Activated CD4-positive, alpha-beta T cell treated with anti-CD3 and anti-CD28 coated beads, Interleukin-2, amount 10 ng/mL, durations not matched to agents 24 days and 14 days (primary cell): ENCODE measurements at regions not wholly inside any gene's neighbourhood (a gene's known extent, or its start where the extent isn't known, plus 50 kb on each side); places are given as distances from the start of the nearest gene placed in this dataset.
A peak's percentile ranks its signal among the peaks of the same experiment; 100 is the strongest.

ENCODE experiments used
- DNase-seq: peaks from one replicate; pipeline ENCODE4 v3.0.0; 2022
- H3K27ac Mint-ChIP-seq: one replicate; pipeline ENCODE4 v1.8.0; 2022; ENCODE audit warnings: mild to moderate bottlenecking, mixed read lengths
- H3K27me3 Mint-ChIP-seq: one replicate; pipeline ENCODE4 v1.8.0; 2022; ENCODE audit warnings: mixed read lengths
- H3K36me3 Mint-ChIP-seq: one replicate; pipeline ENCODE4 v1.8.0; 2022; ENCODE audit warnings: low read depth, mild to moderate bottlenecking, mixed read lengths
- H3K4me1 Mint-ChIP-seq: one replicate; pipeline ENCODE4 v1.8.0; 2021; ENCODE audit warnings: mixed read lengths
- H3K4me3 Mint-ChIP-seq: one replicate; pipeline ENCODE4 v1.8.0; 2022; ENCODE audit warnings: mild to moderate bottlenecking, moderate library complexity, mixed read lengths
- H3K9me3 Mint-ChIP-seq: one replicate; pipeline ENCODE4 v1.8.0; 2021; ENCODE audit warnings: mixed read lengths
- intact Hi-C: fragments of 100-400 bp; cut with micrococcal nuclease; formaldehyde crosslinking; loops from one replicate; pipeline ENCODE4 v1.15.1; 2023

- intact Hi-C loops = no loop called here
Measured at GRCh38 chr7:35549781-35550180, 145.2 kb downstream of the HERPUD2 start.

GRCh38 chr7:35548291-35548690 is 146.6 kb downstream of the HERPUD2 start:
- Mint-ChIP-seq H3K27ac (no peak overlapping the region), H3K9me3 (no peaks in the 10 kb centered on the region), H3K27me3 (peaks cover 20% of the 10 kb centered on the region), H3K36me3 (no peaks in the 10 kb centered on the region), H3K4me1 (no peaks in the 10 kb centered on the region), H3K4me3 (no peak overlapping the region)
- no peak for DNase-seq
- intact Hi-C loops = no loop called here

More at GRCh38 chr7:35549781-35550180, 145.2 kb downstream of the HERPUD2 start:
- Mint-ChIP-seq H3K4me1 (no peaks in the 10 kb centered on the region), H3K27me3 (peaks cover 21% of the 10 kb centered on the region), H3K9me3 (no peaks in the 10 kb centered on the region), H3K36me3 (no peaks in the 10 kb centered on the region), H3K27ac (no peak overlapping the region), H3K4me3 (no peak overlapping the region)
- DNase-seq = no peak

- DNase-seq = no peak
- H3K9me3 Mint-ChIP-seq = no peaks in the 10 kb centered on the region
- intact Hi-C loops = no loop called here
- H3K27me3 Mint-ChIP-seq = peaks cover 14% of the 10 kb centered on the region
- no peak overlapping the region for H3K27ac Mint-ChIP-seq
- no peak overlapping the region for H3K4me3 Mint-ChIP-seq
- H3K4me1 Mint-ChIP-seq = no peaks in the 10 kb centered on the region
- no peaks in the 10 kb centered on the region for H3K36me3 Mint-ChIP-seq
Measured at GRCh38 chr7:35546691-35547429, 148.1 kb downstream of the HERPUD2 start.

GRCh38 chr7:35545831-35546230 is 149.1 kb downstream of the HERPUD2 start:
- Mint-ChIP-seq H3K4me1 (no peaks in the 10 kb centered on the region), H3K9me3 (no peaks in the 10 kb centered on the region), H3K36me3 (no peaks in the 10 kb centered on the region), H3K27ac (no peak overlapping the region), H3K27me3 (peaks cover 16% of the 10 kb centered on the region), H3K4me3 (no peak overlapping the region)
- no peak for DNase-seq
- intact Hi-C loops = no loop called here

GRCh38 chr7:35544028-35544742 is 150.8 kb downstream of the HERPUD2 start:
- Mint-ChIP-seq H3K27me3 (peaks cover 16% of the 10 kb centered on the region), H3K9me3 (no peaks in the 10 kb centered on the region), H3K36me3 (no peaks in the 10 kb centered on the region), H3K4me3 (no peak overlapping the region), H3K27ac (no peak overlapping the region), H3K4me1 (no peaks in the 10 kb centered on the region)
- DNase-seq = no peak
- intact Hi-C loops = no loop called here

- no peaks in the 10 kb centered on the region for H3K9me3 Mint-ChIP-seq
- H3K4me1 Mint-ChIP-seq = peaks cover 2% of the 10 kb centered on the region
- intact Hi-C loops = loop anchor here (1.0 to 2.0 kb wide), 3 partner anchors 112 to 465 kb away; no protein-coding TSS in a partner anchor
- DNase-seq = peak; percentile 94
- no peak overlapping the region for H3K27ac Mint-ChIP-seq
- H3K4me3 Mint-ChIP-seq = peak overlapping the region; percentile 77
- H3K27me3 Mint-ChIP-seq = peaks cover 24% of the 10 kb centered on the region
- no peaks in the 10 kb centered on the region for H3K36me3 Mint-ChIP-seq
Measured at GRCh38 chr7:35537067-35538023, 157.6 kb downstream of the HERPUD2 start.

- Mint-ChIP-seq H3K4me1 (peaks cover 2% of the 10 kb centered on the region), H3K27me3 (peaks cover 24% of the 10 kb centered on the region), H3K27ac (no peak overlapping the region), H3K4me3 (peak overlapping the region; percentile 28), H3K36me3 (no peaks in the 10 kb centered on the region), H3K9me3 (no peaks in the 10 kb centered on the region)
- no peak for DNase-seq
- intact Hi-C loops = loop anchor here (2.0 kb wide), 1 partner anchor 464 kb away; no protein-coding TSS in a partner anchor
Measured at GRCh38 chr7:35536396-35536826, 158.5 kb downstream of the HERPUD2 start.

- no peak for DNase-seq
- Mint-ChIP-seq H3K9me3 (no peaks in the 10 kb centered on the region), H3K4me1 (peaks cover 2% of the 10 kb centered on the region), H3K27me3 (peaks cover 22% of the 10 kb centered on the region), H3K36me3 (no peaks in the 10 kb centered on the region), H3K27ac (no peak overlapping the region), H3K4me3 (no peak overlapping the region)
- intact Hi-C loops = no loop called here
Measured at GRCh38 chr7:35533902-35534301, 161.0 kb downstream of the HERPUD2 start.

- no peak overlapping the region for H3K4me3 Mint-ChIP-seq
Measured at GRCh38 chr7:35530124-35531109, 164.5 kb downstream of the HERPUD2 start.

GRCh38 chr7:35529713-35530112 is 165.2 kb downstream of the HERPUD2 start:
- no peaks in the 10 kb centered on the region for H3K36me3 Mint-ChIP-seq
- H3K4me1 Mint-ChIP-seq = no peaks in the 10 kb centered on the region
- no peak for DNase-seq
- no peak overlapping the region for H3K27ac Mint-ChIP-seq
- intact Hi-C loops = no loop called here
- H3K27me3 Mint-ChIP-seq = peaks cover 5% of the 10 kb centered on the region
- no peak overlapping the region for H3K4me3 Mint-ChIP-seq
- no peaks in the 10 kb centered on the region for H3K9me3 Mint-ChIP-seq

More at GRCh38 chr7:35530124-35531109, 164.5 kb downstream of the HERPUD2 start:
- Mint-ChIP-seq H3K27me3 (peaks cover 5% of the 10 kb centered on the region), H3K36me3 (no peaks in the 10 kb centered on the region), H3K27ac (no peak overlapping the region), H3K9me3 (no peaks in the 10 kb centered on the region), H3K4me1 (no peaks in the 10 kb centered on the region)
- intact Hi-C loops = no loop called here
- DNase-seq = no peak

- DNase-seq = no peak
- Mint-ChIP-seq H3K27ac (no peak overlapping the region), H3K27me3 (peaks cover 3% of the 10 kb centered on the region), H3K9me3 (no peaks in the 10 kb centered on the region), H3K4me1 (no peaks in the 10 kb centered on the region), H3K36me3 (no peaks in the 10 kb centered on the region), H3K4me3 (no peak overlapping the region)
- intact Hi-C loops = no loop called here
Measured at GRCh38 chr7:35528381-35528977, 166.5 kb downstream of the HERPUD2 start.

- Mint-ChIP-seq H3K27ac (no peak overlapping the region), H3K36me3 (no peaks in the 10 kb centered on the region), H3K4me3 (no peak overlapping the region), H3K27me3 (peaks cover 5% of the 10 kb centered on the region), H3K9me3 (no peaks in the 10 kb centered on the region), H3K4me1 (no peaks in the 10 kb centered on the region)
- DNase-seq = no peak
- intact Hi-C loops = no loop called here
Measured at GRCh38 chr7:35526645-35527044, 168.3 kb downstream of the HERPUD2 start.
